ENCODE measurements at regions not wholly inside any gene's neighbourhood (a gene's known extent, or its start where the extent isn't known, plus 50 kb on each side); places are given as distances from the start of the nearest gene placed in this dataset.
"Not testable (repeated sequence)": the region's sequence is repeated elsewhere in the genome, so short reads cannot be mapped to it uniquely, and the experiment has no call there.

GRCh38 chr3:21960033-21960432 is 209.0 kb upstream of the ZNF385D start (continued):
- TF ChIP-seq ZNF219 (CRISPR knock-in tag; IDR thresholded peaks at IDR 0.05; ENCODE audit: borderline replicate concordance): no peak
- no peak for TF ChIP-seq CBFB (CRISPR knock-in tag; IDR thresholded peaks at IDR 0.05; ENCODE audit: low read depth)

GRCh38 chr3:21962456-21962855 is 211.4 kb upstream of the ZNF385D start:
- H3K4me1 Mint-ChIP-seq: no peaks in the 10 kb centered on the region
- DNase-seq (ENCODE audit: low spot score): no peak
- no peak overlapping the region for H3K4me3 Mint-ChIP-seq
- no peak for ATAC-seq
- POLR2A ChIA-PET: no interaction called here
- CTCF ChIA-PET: no interaction called here
- H3K27me3 Mint-ChIP-seq (ENCODE audit: low read depth): no peaks in the 10 kb centered on the region
- TF ChIP-seq MYBL2 (CRISPR knock-in tag; IDR thresholded peaks at IDR 0.05) (no peak), CBFB (CRISPR knock-in tag; IDR thresholded peaks at IDR 0.05; ENCODE audit: low read depth) (no peak), GABPB1 (CRISPR knock-in tag; IDR thresholded peaks at IDR 0.05) (no peak), RELA (CRISPR knock-in tag; IDR thresholded peaks at IDR 0.05; ENCODE audit: borderline replicate concordance) (no peak), MLX (CRISPR knock-in tag; IDR thresholded peaks at IDR 0.05) (no peak), RORB (CRISPR knock-in tag; IDR thresholded peaks at IDR 0.05) (no peak), TEAD1 (CRISPR knock-in tag; IDR thresholded peaks at IDR 0.05) (no peak), ZSCAN18 (CRISPR knock-in tag; IDR thresholded peaks at IDR 0.05) (no peak), ATF2 (CRISPR knock-in tag; IDR thresholded peaks at IDR 0.05; ENCODE audit: borderline replicate concordance, low read depth) (no peak), E2F1 (CRISPR knock-in tag; IDR thresholded peaks at IDR 0.05) (no peak), AFF4 (CRISPR knock-in tag; IDR thresholded peaks at IDR 0.05; ENCODE audit: borderline replicate concordance) (no peak), ZNF416 (CRISPR knock-in tag; IDR thresholded peaks at IDR 0.05) (no peak), OVOL2 (CRISPR knock-in tag; IDR thresholded peaks at IDR 0.05; ENCODE audit: borderline replicate concordance) (no peak), ZBTB21 (CRISPR knock-in tag; IDR thresholded peaks at IDR 0.05; ENCODE audit: borderline replicate concordance) (no peak), USF1 (CRISPR knock-in tag; IDR thresholded peaks at IDR 0.05) (no peak), NFE2L1 (CRISPR knock-in tag; IDR thresholded peaks at IDR 0.05) (no peak)
- H3K36me3 Mint-ChIP-seq: no peaks in the 10 kb centered on the region
- H3K27ac Mint-ChIP-seq: no peak overlapping the region
- H3K9me3 Mint-ChIP-seq: no peaks in the 10 kb centered on the region

- H3K27ac Mint-ChIP-seq, H3K36me3 Mint-ChIP-seq: not testable (repeated sequence)
Observed at GRCh38 chr3:21966457-21966856, 215.4 kb upstream of the ZNF385D start.

More at GRCh38 chr3:21966457-21966856, 215.4 kb upstream of the ZNF385D start:
- H3K4me3 Mint-ChIP-seq; H3K27me3 Mint-ChIP-seq (ENCODE audit: low read depth); ATAC-seq; POLR2A ChIA-PET; DNase-seq (ENCODE audit: low spot score); H3K4me1 Mint-ChIP-seq; H3K9me3 Mint-ChIP-seq; CTCF ChIA-PET: not testable (repeated sequence)

Data from WTC11 (cell line).